OCI-LY3 (cell line): ENCODE measurements at regions not wholly inside any gene's neighbourhood (a gene's known extent, or its start where the extent isn't known, plus 50 kb on each side); places are given as distances from the start of the nearest gene placed in this dataset.

Experiments used
- EZH2phosphoT487 ChIP-seq: fragments of 200-600 bp; shearing (Covaris generic); IDR thresholded peaks from 2 replicates; pipeline ENCODE4 v1.6.1; 2018; ENCODE audit warnings: antibody characterized with exemption, mixed run types, low read depth
- TF ChIP-seq, protein P1 (sequence below): fragments of 200-600, 300-600 bp; sonication (generic); IDR thresholded peaks from 2 replicates; pipeline ENCODE4 v1.5.1; 2014; ENCODE audit warnings: antibody characterized with exemption, low read length, low read depth

DNA sequence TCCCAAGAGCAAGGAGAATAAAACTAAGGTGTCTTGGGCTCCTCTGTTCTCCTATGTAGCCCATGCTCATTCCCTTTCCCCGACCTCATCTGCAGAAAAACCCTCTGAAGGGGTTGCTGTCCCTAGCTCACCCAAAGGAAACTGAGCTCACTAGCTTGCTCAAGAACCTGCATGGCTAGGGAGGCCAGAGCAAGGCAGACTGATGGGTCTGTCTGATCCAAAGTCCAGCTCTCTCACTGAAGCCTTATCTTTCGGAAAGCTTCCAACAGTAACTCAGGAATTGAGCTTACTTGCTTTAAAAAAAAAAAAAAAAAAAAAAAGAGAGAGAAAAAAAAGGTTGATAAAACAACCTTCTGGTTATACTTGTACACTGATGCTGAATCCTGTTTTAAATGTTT, 141.4 kb upstream of the TOPAZ1 start:
- TF ChIP-seq, protein P1, sequence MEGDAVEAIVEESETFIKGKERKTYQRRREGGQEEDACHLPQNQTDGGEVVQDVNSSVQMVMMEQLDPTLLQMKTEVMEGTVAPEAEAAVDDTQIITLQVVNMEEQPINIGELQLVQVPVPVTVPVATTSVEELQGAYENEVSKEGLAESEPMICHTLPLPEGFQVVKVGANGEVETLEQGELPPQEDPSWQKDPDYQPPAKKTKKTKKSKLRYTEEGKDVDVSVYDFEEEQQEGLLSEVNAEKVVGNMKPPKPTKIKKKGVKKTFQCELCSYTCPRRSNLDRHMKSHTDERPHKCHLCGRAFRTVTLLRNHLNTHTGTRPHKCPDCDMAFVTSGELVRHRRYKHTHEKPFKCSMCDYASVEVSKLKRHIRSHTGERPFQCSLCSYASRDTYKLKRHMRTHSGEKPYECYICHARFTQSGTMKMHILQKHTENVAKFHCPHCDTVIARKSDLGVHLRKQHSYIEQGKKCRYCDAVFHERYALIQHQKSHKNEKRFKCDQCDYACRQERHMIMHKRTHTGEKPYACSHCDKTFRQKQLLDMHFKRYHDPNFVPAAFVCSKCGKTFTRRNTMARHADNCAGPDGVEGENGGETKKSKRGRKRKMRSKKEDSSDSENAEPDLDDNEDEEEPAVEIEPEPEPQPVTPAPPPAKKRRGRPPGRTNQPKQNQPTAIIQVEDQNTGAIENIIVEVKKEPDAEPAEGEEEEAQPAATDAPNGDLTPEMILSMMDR: no peak
- no peak for TF ChIP-seq EZH2phosphoT487
